Activated naive CD4-positive, alpha-beta T cell treated with anti-CD3 and anti-CD28 coated beads, Interleukin-2, amount 10 ng/mL, durations not matched to agents 7 days and 5 days (primary cell): ENCODE measurements at regions not wholly inside any gene's neighbourhood (a gene's known extent, or its start where the extent isn't known, plus 50 kb on each side); places are given as distances from the start of the nearest gene placed in this dataset.
"Not testable (repeated sequence)": the region's sequence is repeated elsewhere in the genome, so short reads cannot be mapped to it uniquely, and the experiment has no call there.

Source experiments
- CTCF ChIA-PET: fragments of 350-600 bp; sonication (Branson Sonifier 250); formaldehyde crosslinking; loops from one replicate; lab custom pipeline; 2021; ENCODE audit warnings: antibody characterized with exemption; lab: Charles Lee
- DNase-seq: peaks from one replicate; pipeline ENCODE4 v3.0.0-alpha.2; 2020
- H3K27ac Mint-ChIP-seq: one replicate; pipeline ENCODE4 v1.8.0; 2021; ENCODE audit warnings: mild to moderate bottlenecking, moderate library complexity, mixed read lengths
- H3K27me3 Mint-ChIP-seq: one replicate; pipeline ENCODE4 v1.8.0; 2021; ENCODE audit warnings: mild to moderate bottlenecking, mixed read lengths
- H3K36me3 Mint-ChIP-seq: one replicate; pipeline ENCODE4 v1.8.0; 2021; ENCODE audit warnings: mixed read lengths
- H3K4me1 Mint-ChIP-seq: one replicate; pipeline ENCODE4 v1.8.0; 2021; ENCODE audit warnings: mixed read lengths
- H3K4me3 Mint-ChIP-seq: one replicate; pipeline ENCODE4 v1.8.0; 2021; ENCODE audit warnings: mild to moderate bottlenecking, moderate library complexity, mixed read lengths
- H3K9me3 Mint-ChIP-seq: one replicate; pipeline ENCODE4 v1.8.0; 2021; ENCODE audit warnings: mixed read lengths

DNA sequence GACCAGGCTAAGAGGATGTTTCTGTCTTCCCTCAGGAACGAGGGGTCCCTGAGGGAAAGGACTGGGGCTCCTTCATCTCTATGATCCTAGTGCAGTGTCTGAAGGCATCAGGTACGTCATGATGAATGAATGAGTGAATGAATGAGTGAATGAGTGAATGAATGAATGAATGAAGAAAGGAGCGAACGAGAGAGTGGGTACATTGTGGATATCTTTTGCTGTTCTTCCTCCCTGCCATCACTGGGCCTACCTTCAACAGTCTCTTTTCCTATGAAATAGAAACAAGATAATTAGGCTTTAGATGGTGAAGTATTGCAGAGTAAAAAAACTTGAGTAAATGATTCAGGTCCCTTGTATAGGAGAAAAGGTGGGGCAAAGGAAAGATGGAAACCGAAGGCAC is 111.3 kb upstream of the CRHR1 start:
- CTCF ChIA-PET: interaction anchor here (0.6 kb wide), 1 partner anchor 33 kb away, joined by 3 read pairs; no protein-coding TSS in a partner anchor
- Mint-ChIP-seq H3K4me3 (no peak overlapping the region), H3K36me3 (no peaks in the 10 kb centered on the region), H3K4me1 (no peaks in the 10 kb centered on the region), H3K27me3 (peaks cover 16% of the 10 kb centered on the region), H3K27ac (no peak overlapping the region), H3K9me3 (no peaks in the 10 kb centered on the region)
- DNase-seq: no peak

DNA sequence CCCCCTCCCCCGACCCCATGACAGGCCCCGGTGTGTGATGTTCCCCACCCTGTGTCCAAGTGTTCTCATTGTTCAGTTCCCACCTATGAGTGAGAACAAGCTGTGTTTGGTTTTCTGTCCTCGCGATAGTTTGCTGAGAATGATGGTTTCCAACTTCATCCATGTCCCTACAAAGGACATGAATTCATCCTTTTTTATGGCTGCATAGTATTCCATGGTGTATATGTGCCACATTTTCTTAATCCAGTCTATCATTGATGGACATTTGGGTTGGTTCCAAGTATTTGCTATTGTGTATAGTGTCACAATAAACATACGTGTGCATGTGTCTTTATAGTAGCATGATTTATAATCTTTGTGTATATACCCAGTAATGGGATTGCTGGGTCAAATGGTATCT is 110.4 kb upstream of the CRHR1 start:
- H3K4me1 Mint-ChIP-seq, CTCF ChIA-PET, H3K27ac Mint-ChIP-seq, DNase-seq, H3K4me3 Mint-ChIP-seq, H3K36me3 Mint-ChIP-seq, H3K9me3 Mint-ChIP-seq: not testable (repeated sequence)
- peaks cover 14% of the 10 kb centered on the region for H3K27me3 Mint-ChIP-seq

DNA sequence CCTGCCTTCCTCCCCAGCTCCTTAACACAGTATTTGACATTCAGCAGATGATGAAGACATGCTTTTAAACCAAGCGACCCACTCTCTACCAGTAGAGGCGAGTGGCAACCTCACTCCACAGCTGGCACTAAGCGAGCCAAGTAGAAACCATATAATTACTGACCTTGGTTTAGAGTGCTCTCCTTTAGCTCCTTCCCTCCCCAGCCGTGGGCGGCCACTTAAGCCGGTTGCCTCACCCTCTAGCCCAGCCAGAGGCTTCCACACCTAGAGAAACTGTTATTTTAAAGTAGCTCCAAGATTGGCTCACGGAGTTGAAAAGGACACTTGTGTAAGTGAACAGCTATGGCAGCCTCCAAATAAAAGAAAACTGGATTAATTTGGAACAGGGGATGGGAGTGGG is 109.1 kb upstream of the CRHR1 start:
- no peak overlapping the region for H3K27ac Mint-ChIP-seq
- DNase-seq: no peak

DNA sequence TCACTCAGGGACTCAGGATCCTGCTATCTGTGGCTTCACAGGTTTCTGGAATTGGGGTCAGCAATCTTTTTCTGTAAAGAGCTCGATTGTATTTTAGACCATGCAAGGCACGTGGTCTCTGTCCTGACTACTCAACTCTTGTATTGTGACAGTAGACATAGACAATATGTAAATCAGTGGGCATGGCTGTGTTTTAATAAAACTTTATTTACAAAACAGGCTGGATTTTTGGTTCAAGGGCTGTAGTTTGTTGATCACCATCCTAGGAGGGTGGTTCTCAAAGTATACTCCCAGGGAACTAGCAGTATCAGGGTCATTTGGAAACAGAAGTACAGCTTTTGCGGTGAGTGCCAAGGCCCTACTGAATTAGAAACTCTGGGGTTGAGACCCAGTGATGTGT is 108.2 kb upstream of the CRHR1 start:
- Mint-ChIP-seq H3K4me1 (no peaks in the 10 kb centered on the region), H3K9me3 (no peaks in the 10 kb centered on the region), H3K4me3 (no peak overlapping the region), H3K27ac (no peak overlapping the region), H3K36me3 (no peaks in the 10 kb centered on the region), H3K27me3 (peaks cover 21% of the 10 kb centered on the region)
- DNase-seq: no peak
- CTCF ChIA-PET: no interaction called here

More for the DNA sequence above, 109.1 kb upstream of the CRHR1 start:
- H3K36me3 Mint-ChIP-seq: no peaks in the 10 kb centered on the region
- peaks cover 16% of the 10 kb centered on the region for H3K27me3 Mint-ChIP-seq
- CTCF ChIA-PET: no interaction called here
- no peaks in the 10 kb centered on the region for H3K4me1 Mint-ChIP-seq
- H3K4me3 Mint-ChIP-seq: no peak overlapping the region
- no peaks in the 10 kb centered on the region for H3K9me3 Mint-ChIP-seq

DNA sequence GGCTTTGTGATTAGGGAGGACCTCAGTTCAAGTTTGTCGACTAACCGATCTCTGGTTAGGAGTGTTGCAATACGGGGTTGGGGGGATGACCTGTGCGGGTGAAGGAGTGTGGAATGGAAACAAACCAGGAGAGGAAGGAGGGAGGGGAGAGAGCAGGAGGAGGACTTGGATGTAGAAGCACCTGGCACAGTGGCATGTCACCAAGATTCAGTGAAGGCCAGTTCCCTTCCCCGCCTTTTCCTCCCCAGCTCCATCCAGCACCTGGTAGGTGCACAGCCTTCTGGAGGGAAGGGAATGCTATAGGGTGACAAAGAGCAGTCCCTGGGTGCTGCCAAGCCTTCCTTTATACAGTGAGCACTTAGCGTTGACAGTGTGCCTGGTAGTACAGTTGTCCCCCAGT is 107.4 kb upstream of the CRHR1 start:
- H3K4me3 Mint-ChIP-seq: no peak overlapping the region

DNA sequence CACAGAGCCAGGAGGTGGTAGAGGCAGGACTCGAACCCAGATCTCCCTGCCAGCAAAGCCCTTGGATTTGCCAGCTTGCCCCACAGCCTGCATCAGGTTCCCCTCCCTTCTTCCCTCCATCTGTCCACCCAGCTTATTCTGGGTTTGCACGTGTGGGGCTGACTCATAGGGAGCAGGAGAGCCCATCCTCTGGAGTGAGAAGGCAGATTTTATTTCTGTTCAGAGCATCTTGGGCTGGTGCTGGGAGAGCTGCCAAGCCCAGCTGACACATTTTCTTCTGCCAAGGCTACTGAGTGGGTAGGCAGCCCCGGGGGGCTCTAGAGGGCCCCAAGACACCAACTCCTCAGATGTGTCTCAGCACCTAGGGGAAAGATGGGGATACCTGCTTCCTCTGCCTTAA is 106.3 kb upstream of the CRHR1 start:
- Mint-ChIP-seq H3K36me3 (no peaks in the 10 kb centered on the region), H3K27ac (no peak overlapping the region), H3K27me3 (peaks cover 25% of the 10 kb centered on the region), H3K4me1 (no peaks in the 10 kb centered on the region), H3K9me3 (no peaks in the 10 kb centered on the region), H3K4me3 (no peak overlapping the region)
- DNase-seq: no peak
- CTCF ChIA-PET: no interaction called here

More for the DNA sequence above, 107.4 kb upstream of the CRHR1 start:
- no peaks in the 10 kb centered on the region for H3K9me3 Mint-ChIP-seq
- no peaks in the 10 kb centered on the region for H3K36me3 Mint-ChIP-seq
- DNase-seq: no peak
- CTCF ChIA-PET: no interaction called here
- H3K4me1 Mint-ChIP-seq: no peaks in the 10 kb centered on the region
- no peak overlapping the region for H3K27ac Mint-ChIP-seq
- peaks cover 28% of the 10 kb centered on the region for H3K27me3 Mint-ChIP-seq

DNA sequence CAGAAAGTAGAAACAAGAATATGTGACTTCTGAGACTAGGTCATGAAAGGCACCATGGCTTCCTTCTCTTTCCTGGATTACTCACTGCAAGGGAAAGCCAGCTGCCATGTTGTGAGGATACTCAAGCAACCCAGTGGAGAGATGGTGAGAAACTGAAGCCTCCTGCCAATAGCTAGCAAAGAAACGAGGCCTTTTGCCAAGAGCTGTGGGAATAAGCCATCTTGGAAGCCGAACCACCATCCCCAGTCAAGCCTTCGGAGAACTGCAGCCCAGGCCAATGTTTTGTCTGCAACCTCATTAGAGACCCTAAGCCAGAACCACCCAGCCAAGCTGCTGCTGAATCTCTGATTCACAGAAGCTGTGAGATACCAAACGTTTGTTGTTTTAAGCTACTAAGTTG is 104.7 kb upstream of the CRHR1 start:
- H3K27me3 Mint-ChIP-seq: peaks cover 25% of the 10 kb centered on the region
- no peaks in the 10 kb centered on the region for H3K9me3 Mint-ChIP-seq
- DNase-seq: no peak
- H3K27ac Mint-ChIP-seq: no peak overlapping the region
- H3K4me1 Mint-ChIP-seq: no peaks in the 10 kb centered on the region
- no peak overlapping the region for H3K4me3 Mint-ChIP-seq
- CTCF ChIA-PET: no interaction called here
- no peaks in the 10 kb centered on the region for H3K36me3 Mint-ChIP-seq

DNA sequence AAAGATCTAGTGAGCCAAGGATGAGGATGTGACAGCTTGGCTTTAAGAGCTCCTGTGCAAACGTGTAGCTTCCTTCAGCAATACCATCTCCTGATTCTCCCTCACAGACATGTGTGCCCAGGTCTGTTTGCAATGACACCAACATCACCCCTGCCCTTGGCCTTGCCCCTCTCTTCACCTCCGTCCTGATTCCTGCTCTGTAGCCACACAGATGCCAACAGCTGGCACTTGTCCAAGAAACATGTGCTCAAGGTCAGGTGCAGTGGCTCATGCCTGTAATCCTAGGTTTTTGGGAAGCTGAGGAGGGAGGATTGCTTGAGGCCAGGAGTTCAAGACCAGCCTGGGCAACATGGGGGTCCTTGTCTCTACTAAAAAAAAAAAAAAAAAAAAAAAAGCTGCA is 103.8 kb upstream of the CRHR1 start:
- Mint-ChIP-seq H3K27me3 (peaks cover 29% of the 10 kb centered on the region), H3K9me3 (no peaks in the 10 kb centered on the region), H3K4me3 (no peak overlapping the region), H3K4me1 (no peaks in the 10 kb centered on the region), H3K27ac (no peak overlapping the region), H3K36me3 (no peaks in the 10 kb centered on the region)
- CTCF ChIA-PET: no interaction called here
- no peak for DNase-seq

DNA sequence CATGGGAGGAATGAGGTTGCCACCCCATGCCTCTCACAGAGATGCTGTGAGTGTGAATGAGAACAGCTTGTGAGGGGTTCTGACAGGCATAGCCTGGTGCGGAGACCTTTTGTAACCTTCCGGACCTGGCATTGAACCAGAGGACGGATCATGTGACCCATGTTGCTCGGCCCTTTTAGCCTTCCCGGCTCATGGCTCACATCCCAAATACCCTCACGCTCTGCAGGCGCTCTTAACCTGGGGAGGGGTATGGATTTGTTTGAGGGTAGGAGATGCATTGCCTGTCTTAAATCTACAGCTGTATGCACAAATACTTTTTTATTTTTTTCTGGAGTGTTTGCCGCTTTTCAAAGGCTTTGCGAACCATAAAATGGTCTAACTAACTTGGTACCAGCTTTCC is 102.4 kb upstream of the CRHR1 start:
- DNase-seq: no peak
- Mint-ChIP-seq H3K36me3 (no peaks in the 10 kb centered on the region), H3K4me3 (no peak overlapping the region), H3K4me1 (no peaks in the 10 kb centered on the region), H3K9me3 (no peaks in the 10 kb centered on the region), H3K27ac (no peak overlapping the region), H3K27me3 (peaks cover 26% of the 10 kb centered on the region)
- CTCF ChIA-PET: no interaction called here

DNA sequence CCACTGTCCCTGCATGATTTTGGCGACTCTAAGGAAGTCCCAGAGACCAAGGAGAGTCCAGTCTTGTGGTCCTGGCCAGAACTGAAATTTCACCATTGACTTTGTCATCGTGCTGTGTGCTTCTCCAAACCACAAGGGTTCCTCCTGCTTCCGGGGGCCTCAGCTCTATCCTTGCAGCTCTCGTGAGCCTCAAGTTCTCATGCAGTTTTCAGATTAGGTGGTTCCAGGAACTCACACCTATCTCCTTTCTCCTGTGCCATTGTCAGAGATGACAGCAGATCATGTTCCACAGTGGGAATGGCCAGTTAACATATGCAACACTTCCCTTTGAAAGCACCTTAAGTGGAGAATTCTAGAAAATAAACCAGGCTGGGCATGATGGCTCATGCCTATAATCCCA is 97.9 kb upstream of the CRHR1 start:
- Mint-ChIP-seq H3K27ac (no peak overlapping the region), H3K4me3 (no peak overlapping the region), H3K27me3 (peaks cover 51% of the 10 kb centered on the region), H3K36me3 (no peaks in the 10 kb centered on the region), H3K4me1 (no peaks in the 10 kb centered on the region), H3K9me3 (no peaks in the 10 kb centered on the region)
- no peak for DNase-seq
- CTCF ChIA-PET: no interaction called here

DNA sequence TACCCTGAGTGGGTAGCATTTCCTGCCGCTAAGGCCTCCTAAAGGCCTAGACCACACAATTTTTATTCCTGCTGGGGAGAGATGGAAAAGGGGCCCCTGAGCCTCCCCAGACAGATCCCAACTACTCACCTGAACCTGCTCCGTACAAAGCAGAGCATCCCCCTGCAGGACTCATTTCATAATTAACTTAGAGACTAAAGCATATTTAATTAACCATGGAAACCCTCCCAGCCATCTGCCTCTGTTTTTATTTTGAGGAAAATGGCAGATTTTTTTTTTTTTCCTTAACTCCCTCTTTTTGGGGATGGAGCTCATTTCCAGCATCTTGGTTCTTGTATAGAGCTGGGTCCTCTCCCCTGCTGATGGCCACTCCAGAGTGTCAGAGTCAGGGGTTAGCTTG is 96.5 kb upstream of the CRHR1 start:
- DNase-seq: no peak
- H3K27me3 Mint-ChIP-seq: peaks cover 51% of the 10 kb centered on the region
- no peaks in the 10 kb centered on the region for H3K4me1 Mint-ChIP-seq
- H3K4me3 Mint-ChIP-seq: no peak overlapping the region
- CTCF ChIA-PET: no interaction called here
- no peaks in the 10 kb centered on the region for H3K9me3 Mint-ChIP-seq
- H3K36me3 Mint-ChIP-seq: no peaks in the 10 kb centered on the region
- H3K27ac Mint-ChIP-seq: no peak overlapping the region

DNA sequence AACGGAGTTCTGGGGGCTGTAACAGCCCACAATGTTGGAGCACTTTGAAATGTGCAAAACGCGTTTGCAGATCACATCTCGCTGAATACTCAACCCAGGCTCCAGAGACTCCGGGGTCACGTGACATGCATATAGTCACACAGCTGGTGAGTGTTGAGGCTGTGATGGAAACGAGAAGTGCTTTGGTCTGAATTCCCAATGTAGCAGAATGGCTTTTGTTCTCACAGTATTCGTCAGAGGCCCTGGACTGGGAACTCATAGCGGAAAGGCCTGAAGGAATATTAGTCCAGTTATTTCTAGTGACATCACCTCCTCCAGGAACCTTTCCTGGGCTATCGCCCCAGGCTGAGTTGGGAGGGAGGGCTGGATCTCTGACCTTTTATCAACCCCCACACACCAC is 95.8 kb upstream of the CRHR1 start:
- no peaks in the 10 kb centered on the region for H3K4me1 Mint-ChIP-seq
- H3K27ac Mint-ChIP-seq: no peak overlapping the region
- no peaks in the 10 kb centered on the region for H3K36me3 Mint-ChIP-seq
- no peaks in the 10 kb centered on the region for H3K9me3 Mint-ChIP-seq
- CTCF ChIA-PET: no interaction called here
- no peak overlapping the region for H3K4me3 Mint-ChIP-seq
- H3K27me3 Mint-ChIP-seq: peaks cover 49% of the 10 kb centered on the region
- no peak for DNase-seq

DNA sequence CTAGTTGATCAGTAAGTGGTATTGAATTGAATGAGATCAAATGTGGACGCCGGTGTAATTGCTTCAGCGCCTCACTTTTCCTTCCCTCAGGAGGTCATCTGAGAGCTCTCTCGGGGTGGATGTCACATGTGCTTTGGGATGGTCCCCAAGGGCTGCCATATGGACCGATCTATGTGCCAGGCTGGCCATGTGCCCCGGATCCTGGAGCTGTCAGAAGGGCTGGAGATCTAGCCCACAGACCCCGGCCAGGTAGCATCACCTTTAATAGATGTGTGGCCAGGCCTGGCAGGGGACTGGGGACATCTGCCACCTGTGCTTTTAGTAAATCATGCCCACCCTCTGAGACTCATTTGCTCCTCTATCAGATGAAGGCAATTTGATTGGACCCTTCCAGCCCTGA is 95.3 kb upstream of the CRHR1 start:
- peaks cover 49% of the 10 kb centered on the region for H3K27me3 Mint-ChIP-seq
- DNase-seq: no peak
- no peak overlapping the region for H3K27ac Mint-ChIP-seq
- H3K4me3 Mint-ChIP-seq: no peak overlapping the region
- H3K4me1 Mint-ChIP-seq: no peaks in the 10 kb centered on the region
- CTCF ChIA-PET: no interaction called here
- no peaks in the 10 kb centered on the region for H3K9me3 Mint-ChIP-seq
- H3K36me3 Mint-ChIP-seq: no peaks in the 10 kb centered on the region

DNA sequence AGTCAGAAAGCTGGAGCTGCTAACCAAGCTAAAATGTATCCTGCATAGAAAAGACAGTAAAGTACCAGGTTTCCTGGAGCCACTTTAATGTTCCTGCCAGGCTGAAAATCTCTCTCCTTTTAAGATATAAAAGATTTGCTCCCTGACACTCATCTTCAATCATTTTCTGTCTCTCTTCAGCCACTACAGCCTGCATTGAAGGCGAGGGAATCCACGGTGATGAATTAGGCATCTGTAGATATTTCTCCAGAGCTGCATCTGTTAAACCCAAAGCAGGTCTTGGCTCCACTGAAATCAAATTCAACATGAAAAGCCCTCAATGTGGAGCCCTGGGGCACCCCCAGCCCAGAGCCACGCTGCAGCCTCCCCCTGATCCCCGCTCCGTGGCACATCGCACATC is 94.7 kb upstream of the CRHR1 start:
- Mint-ChIP-seq H3K36me3 (no peaks in the 10 kb centered on the region), H3K27ac (no peak overlapping the region), H3K4me1 (no peaks in the 10 kb centered on the region), H3K9me3 (no peaks in the 10 kb centered on the region), H3K27me3 (peaks cover 50% of the 10 kb centered on the region), H3K4me3 (no peak overlapping the region)
- no peak for DNase-seq
- CTCF ChIA-PET: no interaction called here

DNA sequence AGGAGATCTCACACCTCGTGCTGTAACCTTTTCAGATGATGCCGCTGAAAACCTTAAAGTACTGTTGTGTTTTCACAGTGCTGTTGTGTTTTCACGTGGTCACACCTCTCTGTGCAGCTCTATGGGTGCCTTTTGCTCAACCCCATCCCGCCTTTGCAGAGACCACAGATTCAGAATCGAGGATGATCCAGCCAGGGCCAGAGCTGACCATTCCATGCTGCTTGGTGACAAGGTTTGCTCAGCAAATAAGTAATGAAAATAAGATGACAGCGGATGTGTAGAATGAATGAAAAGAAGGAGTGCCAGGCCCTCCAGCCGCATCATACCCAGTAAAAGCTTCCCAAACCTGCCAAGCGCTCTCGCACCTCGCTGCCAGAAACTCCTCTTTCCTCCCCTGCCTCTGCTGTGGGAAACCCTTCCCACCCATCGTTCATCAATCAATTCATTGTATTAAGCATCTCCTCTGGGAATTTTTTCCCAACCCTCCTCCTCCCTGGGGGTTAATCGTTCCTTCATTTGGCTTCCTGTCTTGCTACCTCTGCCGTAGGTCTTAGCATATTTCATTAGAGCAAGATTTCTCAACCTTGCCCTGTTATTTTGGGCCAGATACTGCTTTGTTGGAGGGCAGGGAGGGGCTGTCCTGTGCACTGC is 93.4 kb upstream of the CRHR1 start:
- Mint-ChIP-seq H3K4me3 (no peak overlapping the region), H3K27ac (no peak overlapping the region), H3K36me3 (no peaks in the 10 kb centered on the region), H3K27me3 (peaks cover 52% of the 10 kb centered on the region), H3K4me1 (no peaks in the 10 kb centered on the region), H3K9me3 (no peaks in the 10 kb centered on the region)
- no peak for DNase-seq
- CTCF ChIA-PET: no interaction called here

DNA sequence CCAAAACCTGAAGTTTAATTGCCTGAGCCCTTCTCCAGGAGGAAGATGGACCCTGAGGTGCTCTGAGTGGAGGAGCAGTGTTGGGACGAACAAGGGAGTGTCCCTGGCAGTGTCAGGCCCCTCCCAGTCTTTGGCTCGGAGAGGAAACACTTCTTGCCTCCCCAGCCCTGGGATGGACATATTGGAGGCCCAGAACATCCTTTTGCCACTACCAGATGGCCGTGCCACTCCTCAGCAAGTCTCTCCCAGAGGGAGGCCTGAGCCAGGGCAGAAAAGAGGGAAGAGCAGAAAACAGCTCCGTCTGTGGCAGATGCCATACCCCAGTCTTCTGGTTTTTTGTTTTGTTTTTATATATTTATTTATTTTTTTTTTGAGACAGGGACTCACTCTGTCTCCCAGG is 91.5 kb upstream of the CRHR1 start:
- Mint-ChIP-seq H3K9me3 (no peaks in the 10 kb centered on the region), H3K4me1 (no peaks in the 10 kb centered on the region), H3K4me3 (no peak overlapping the region), H3K36me3 (no peaks in the 10 kb centered on the region), H3K27me3 (peaks cover 57% of the 10 kb centered on the region), H3K27ac (no peak overlapping the region)
- no peak for DNase-seq
- CTCF ChIA-PET: no interaction called here
